Esophagus muscularis mucosa (tissue), 3 donors: ENCODE measurements at regions not wholly inside any gene's neighbourhood (a gene's known extent, or its start where the extent isn't known, plus 50 kb on each side); places are given as distances from the start of the nearest gene placed in this dataset.

Experiments used
- POLR2A ChIP-seq: fragments of 450-650 bp; IDR thresholded peaks from one replicate; pipeline ENCODE4 v1.6.1; 2017; ENCODE audit warnings: antibody characterized with exemption, moderate library complexity, mild to moderate bottlenecking, low read depth
- TF ChIP-seq, protein P1 (sequence below), 3 experiments: fragments of 200-600 bp in 2 of 3; fragments of 450-650 bp in 1 of 3; sonication (generic) in 2 of 3; IDR thresholded peaks; one replicate each; pipeline ENCODE4 v1.5.1; 2017 to 2019; ENCODE audit warnings: antibody characterized with exemption in 3 of 3, mild to moderate bottlenecking in 2 of 3, moderate library complexity in 1 of 3

DNA sequence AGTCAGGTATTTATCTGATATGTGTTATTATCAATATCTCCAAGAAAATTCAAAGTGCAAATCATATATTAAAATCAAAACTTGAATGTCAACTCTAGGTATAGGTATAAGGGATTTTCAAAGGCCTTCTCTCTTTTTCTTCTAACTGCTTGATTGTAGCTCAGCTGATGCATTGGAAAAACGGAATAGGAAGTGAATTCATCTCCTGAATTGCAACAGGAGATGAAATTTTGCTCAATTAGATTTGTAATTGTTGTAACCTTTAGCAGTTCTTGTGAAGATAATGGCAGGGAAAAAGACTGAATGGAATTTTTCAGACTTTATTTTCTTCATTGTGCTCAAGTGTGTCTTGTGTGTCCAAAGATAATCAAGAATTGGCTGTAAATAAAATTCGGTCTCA lies 190.2 kb upstream of the KCNJ16 start:
- TF ChIP-seq, protein P1, sequence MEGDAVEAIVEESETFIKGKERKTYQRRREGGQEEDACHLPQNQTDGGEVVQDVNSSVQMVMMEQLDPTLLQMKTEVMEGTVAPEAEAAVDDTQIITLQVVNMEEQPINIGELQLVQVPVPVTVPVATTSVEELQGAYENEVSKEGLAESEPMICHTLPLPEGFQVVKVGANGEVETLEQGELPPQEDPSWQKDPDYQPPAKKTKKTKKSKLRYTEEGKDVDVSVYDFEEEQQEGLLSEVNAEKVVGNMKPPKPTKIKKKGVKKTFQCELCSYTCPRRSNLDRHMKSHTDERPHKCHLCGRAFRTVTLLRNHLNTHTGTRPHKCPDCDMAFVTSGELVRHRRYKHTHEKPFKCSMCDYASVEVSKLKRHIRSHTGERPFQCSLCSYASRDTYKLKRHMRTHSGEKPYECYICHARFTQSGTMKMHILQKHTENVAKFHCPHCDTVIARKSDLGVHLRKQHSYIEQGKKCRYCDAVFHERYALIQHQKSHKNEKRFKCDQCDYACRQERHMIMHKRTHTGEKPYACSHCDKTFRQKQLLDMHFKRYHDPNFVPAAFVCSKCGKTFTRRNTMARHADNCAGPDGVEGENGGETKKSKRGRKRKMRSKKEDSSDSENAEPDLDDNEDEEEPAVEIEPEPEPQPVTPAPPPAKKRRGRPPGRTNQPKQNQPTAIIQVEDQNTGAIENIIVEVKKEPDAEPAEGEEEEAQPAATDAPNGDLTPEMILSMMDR (IDR thresholded peaks at IDR 0.05), result no peak
- TF ChIP-seq POLR2A, result no peak
